HL-60 (cell line): ENCODE measurements at regions not wholly inside any gene's neighbourhood (a gene's known extent, or its start where the extent isn't known, plus 50 kb on each side); places are given as distances from the start of the nearest gene placed in this dataset.

Source experiments
- DNase-seq, 2 experiments: peaks; one replicate each; pipeline ENCODE4 v3.0.0-alpha.2; 2010 to 2020; ENCODE audit warnings: low read depth in 1 of 2, low spot score in 1 of 2
- H3K27ac ChIP-seq: fragments of 250-450 bp; sonication (Bioruptor Pico); replicated peaks from 2 replicates; pipeline ENCODE4 v1.5.1; 2020; ENCODE audit warnings: mild to moderate bottlenecking, moderate library complexity
- H3K27me3 ChIP-seq: fragments of 250-450 bp; sonication (Bioruptor Pico); 2 replicates; pipeline ENCODE4 v1.5.1; 2021; ENCODE audit warnings: mild to moderate bottlenecking, moderate library complexity; ENCODE audit not compliant: insufficient read depth, poor library complexity, severe bottlenecking
- H3K4me3 ChIP-seq: replicated peaks from 2 replicates; pipeline ENCODE4 v1.5.1; 2011; ENCODE audit warnings: mild to moderate bottlenecking, control low read depth, low read length; ENCODE audit not compliant: insufficient read depth
- CTCF ChIP-seq: IDR thresholded peaks from one replicate; pipeline ENCODE4 v1.5.1; 2011; ENCODE audit warnings: low read length, control low read depth, inconsistent platforms; ENCODE audit not compliant: insufficient read depth
- GABPA ChIP-seq: IDR thresholded peaks from 2 replicates; pipeline ENCODE4 v1.6.1; 2012; ENCODE audit warnings: low read depth
- POLR2AphosphoS5 ChIP-seq: IDR thresholded peaks from 2 replicates; pipeline ENCODE4 v1.6.1; 2012; ENCODE audit warnings: low read depth
- REST ChIP-seq: IDR thresholded peaks from 2 replicates; pipeline ENCODE4 v1.6.1; 2012; ENCODE audit warnings: low read depth; ENCODE audit not compliant: insufficient replicate concordance
- SPI1 ChIP-seq: IDR thresholded peaks from 2 replicates; pipeline ENCODE4 v1.6.1; 2012; ENCODE audit warnings: low read depth, mild to moderate bottlenecking, borderline replicate concordance

DNA sequence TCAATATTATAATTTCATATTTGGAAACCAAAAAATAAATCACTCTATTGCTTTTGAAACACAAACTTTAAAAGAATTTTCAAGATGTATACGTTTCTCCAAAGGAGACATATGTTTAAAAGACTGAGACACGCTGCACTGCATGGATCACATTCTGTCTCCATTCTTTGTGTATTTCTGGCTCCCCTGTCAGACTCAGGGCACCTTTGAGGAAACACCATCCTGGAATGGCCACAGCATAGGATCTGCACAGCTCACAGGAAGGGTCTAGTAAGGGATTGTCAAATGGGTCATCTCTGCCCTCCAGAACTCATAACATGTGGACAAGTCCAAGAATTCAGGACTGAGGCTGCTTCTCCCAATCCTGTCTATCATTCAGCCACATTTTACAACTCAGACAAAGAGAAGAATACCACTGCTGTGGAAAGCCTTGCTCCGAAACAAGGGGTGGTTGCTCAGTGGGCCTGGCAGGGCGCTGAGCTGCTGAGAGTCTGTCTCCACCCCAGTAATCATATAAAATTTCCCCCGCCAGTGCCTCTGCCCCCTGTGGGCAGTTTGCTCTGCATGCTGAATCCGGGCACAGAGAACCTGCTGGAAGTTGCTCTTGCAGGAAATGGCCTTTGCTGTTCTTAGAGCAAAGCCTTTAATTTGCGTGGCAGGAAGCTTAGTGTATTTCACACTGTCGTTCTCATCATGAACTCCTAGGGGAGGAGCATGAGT is 85.3 kb upstream of the KLHL29 start:
- H3K27me3 ChIP-seq: no peaks in the 10 kb centered on the region
- no peak overlapping the region for H3K27ac ChIP-seq
- TF ChIP-seq REST (no peak), SPI1 (no peak), CTCF (no peak), GABPA (no peak), POLR2AphosphoS5 (no peak)
- no peak overlapping the region for H3K4me3 ChIP-seq
- DNase-seq: no peak

DNA sequence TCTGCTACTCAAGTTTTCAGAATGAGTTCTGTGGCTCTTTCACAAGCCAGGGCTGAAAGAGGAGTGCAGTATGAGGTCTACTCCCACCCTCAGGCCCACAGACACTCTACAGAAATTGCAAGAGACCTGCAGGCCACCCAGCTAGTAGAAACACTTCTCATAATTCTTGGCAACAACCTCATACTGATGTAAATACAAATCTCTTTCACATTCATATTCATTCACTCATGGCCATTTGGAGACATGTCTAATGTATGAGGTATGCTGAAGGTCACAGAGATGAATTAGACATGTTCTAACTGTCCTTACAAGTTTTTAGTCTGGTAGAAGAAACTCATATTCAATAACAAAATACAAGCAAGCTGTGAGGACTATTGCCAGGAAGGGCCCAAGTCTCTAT is 83.8 kb upstream of the KLHL29 start:
- no peak for DNase-seq
- H3K27ac ChIP-seq: no peak overlapping the region
- TF ChIP-seq REST (no peak), GABPA (no peak), POLR2AphosphoS5 (no peak), CTCF (no peak), SPI1 (no peak)
- no peak overlapping the region for H3K4me3 ChIP-seq
- H3K27me3 ChIP-seq: no peaks in the 10 kb centered on the region

- TF ChIP-seq REST (no peak), SPI1 (no peak), POLR2AphosphoS5 (no peak), CTCF (no peak), GABPA (no peak)
- no peaks in the 10 kb centered on the region for H3K27me3 ChIP-seq
- no peak overlapping the region for H3K27ac ChIP-seq
- no peak for DNase-seq
- H3K4me3 ChIP-seq: no peak overlapping the region
Observed at GRCh38 chr2:23302591-23302990, 82.4 kb upstream of the KLHL29 start.
